COLO829 (cell line): ENCODE measurements at regions not wholly inside any gene's neighbourhood (a gene's known extent, or its start where the extent isn't known, plus 50 kb on each side); places are given as distances from the start of the nearest gene placed in this dataset.
"Not testable (repeated sequence)": the region's sequence is repeated elsewhere in the genome, so short reads cannot be mapped to it uniquely, and the experiment has no call there.

Source experiments
- DNase-seq: peaks from one replicate; pipeline ENCODE4 v3.0.0; 2012; ENCODE audit warnings: low spot score

- no peak for DNase-seq
Measured at GRCh38 chr9:36521148-36521547, 51.5 kb upstream of the MELK start.

- no peak for DNase-seq
Measured at GRCh38 chr9:36517131-36517530, 55.6 kb upstream of the MELK start.

GRCh38 chr9:36504156-36504555, 68.5 kb upstream of the MELK start:
- DNase-seq = no peak

- no peak for DNase-seq
Measured at GRCh38 chr9:36503172-36504088, 69.3 kb upstream of the MELK start.

- no peak for DNase-seq
Measured at GRCh38 chr9:36501727-36502126, 71.0 kb upstream of the MELK start.

GRCh38 chr9:36500931-36501330, 71.8 kb upstream of the MELK start:
- not testable (repeated sequence) for DNase-seq

- DNase-seq = no peak
Measured at GRCh38 chr9:36499174-36499890, 73.4 kb upstream of the MELK start.

- not testable (repeated sequence) for DNase-seq
Measured at GRCh38 chr9:36493564-36493963, 79.1 kb upstream of the MELK start.

GRCh38 chr9:36492865-36493264, 79.8 kb upstream of the MELK start:
- no peak for DNase-seq

GRCh38 chr9:36489453-36489852, 83.2 kb upstream of the MELK start:
- DNase-seq = no peak

- no peak for DNase-seq
Measured at GRCh38 chr9:36488389-36488756, 84.3 kb upstream of the MELK start.

GRCh38 chr9:36487482-36488388, 85.0 kb upstream of the MELK start:
- peak; percentile 79 for DNase-seq

GRCh38 chr9:36486933-36487481, 85.7 kb upstream of the MELK start:
- no peak for DNase-seq

GRCh38 chr9:36486329-36486932, 86.3 kb upstream of the MELK start:
- DNase-seq = no peak

GRCh38 chr9:36485647-36486328, 85.7 kb upstream of the RNF38 start:
- DNase-seq = no peak

- no peak for DNase-seq
Measured at GRCh38 chr9:36484124-36484523, 84.1 kb upstream of the RNF38 start.

GRCh38 chr9:36479101-36479500, 79.0 kb upstream of the RNF38 start:
- peak; percentile 93 for DNase-seq

- no peak for DNase-seq
Measured at GRCh38 chr9:36471359-36471758, 71.3 kb upstream of the RNF38 start.

GRCh38 chr9:36470643-36471290, 70.7 kb upstream of the RNF38 start:
- DNase-seq = peak; percentile 84

GRCh38 chr9:36463467-36463866, 63.4 kb upstream of the RNF38 start:
- no peak for DNase-seq
